CD4-positive, alpha-beta memory T cell (primary cell): ENCODE measurements at regions not wholly inside any gene's neighbourhood (a gene's known extent, or its start where the extent isn't known, plus 50 kb on each side); places are given as distances from the start of the nearest gene placed in this dataset.
A peak's percentile ranks its signal among the peaks of the same experiment; 100 is the strongest.
"Not testable (repeated sequence)": the region's sequence is repeated elsewhere in the genome, so short reads cannot be mapped to it uniquely, and the experiment has no call there.

Experiments
- CTCF ChIA-PET: fragments of 350-600 bp; sonication (Branson Sonifier 250); formaldehyde crosslinking; loops from one replicate; lab custom pipeline; 2021; ENCODE audit warnings: inconsistent platforms; ENCODE audit not compliant: partially characterized antibody; lab: Charles Lee
- POLR2A ChIA-PET: fragments of 350-600 bp; sonication (Branson Sonifier 250); formaldehyde crosslinking; loops from one replicate; lab custom pipeline; 2021; ENCODE audit not compliant: partially characterized antibody; lab: Charles Lee
- DNase-seq, 5 donors: peaks; one replicate each; pipeline versions ENCODE4 v3.0.0 to v3.0.0-alpha.2; 2020 to 2022; ENCODE audit warnings: mixed read lengths in 1 of 5
- H3K27ac ChIP-seq: one replicate; pipeline ENCODE4 v1.7.0; 2013; ENCODE audit warnings: low read depth, low read length
- H3K27me3 ChIP-seq: 2 replicates; pipeline ENCODE4 v1.7.0; 2013; ENCODE audit warnings: mild to moderate bottlenecking, low read length, moderate library complexity; ENCODE audit not compliant: insufficient read depth
- H3K36me3 ChIP-seq: 2 replicates; pipeline ENCODE4 v1.7.0; 2013; ENCODE audit warnings: mild to moderate bottlenecking, low read length, moderate library complexity; ENCODE audit not compliant: insufficient read depth
- H3K4me1 ChIP-seq: 2 replicates; pipeline ENCODE4 v1.7.0; 2013; ENCODE audit warnings: mild to moderate bottlenecking, low read length, moderate library complexity; ENCODE audit not compliant: insufficient read depth
- H3K4me3 ChIP-seq, 2 donors: one replicate each; pipeline ENCODE4 v1.7.0; 2013; ENCODE audit warnings: low read length in 2 of 2, mild to moderate bottlenecking in 1 of 2
- H3K9me3 ChIP-seq, 2 donors: one replicate each; pipeline ENCODE4 v1.7.0; 2013; ENCODE audit warnings: low read length in 2 of 2, control low read depth in 1 of 2; ENCODE audit not compliant: control insufficient read depth in 1 of 2
- H3K27ac Mint-ChIP-seq, 7 donors: one replicate each; pipeline ENCODE4 v1.8.0; 2020 to 2021; ENCODE audit warnings: mixed read lengths in 7 of 7, mild to moderate bottlenecking in 6 of 7, inconsistent platforms in 3 of 7, moderate library complexity in 3 of 7
- H3K27me3 Mint-ChIP-seq, 2 donors: one replicate each; pipeline ENCODE4 v1.8.0; 2020 to 2021; ENCODE audit warnings: mixed read lengths in 2 of 2
- H3K36me3 Mint-ChIP-seq, 2 donors: one replicate each; pipeline ENCODE4 v1.8.0; 2020 to 2021; ENCODE audit warnings: mixed read lengths in 2 of 2, inconsistent platforms in 1 of 2, mild to moderate bottlenecking in 1 of 2
- H3K4me1 Mint-ChIP-seq, 4 donors: one replicate each; pipeline ENCODE4 v1.8.0; 2020 to 2021; ENCODE audit warnings: mixed read lengths in 4 of 4, mild to moderate bottlenecking in 1 of 4
- H3K4me3 Mint-ChIP-seq, 8 donors: one replicate each; pipeline ENCODE4 v1.8.0; 2020 to 2021; ENCODE audit warnings: mixed read lengths in 8 of 8, mild to moderate bottlenecking in 7 of 8, moderate library complexity in 6 of 8, inconsistent platforms in 3 of 8
- H3K9me3 Mint-ChIP-seq, 8 donors: one replicate each; pipeline ENCODE4 v1.8.0; 2020 to 2021; ENCODE audit warnings: mixed read lengths in 8 of 8, mild to moderate bottlenecking in 5 of 8, inconsistent platforms in 3 of 8, moderate library complexity in 1 of 8
- intact Hi-C: fragments of 100-400 bp; cut with micrococcal nuclease; formaldehyde crosslinking; loops from one replicate; pipeline ENCODE4 v1.15.1; 2023

DNA sequence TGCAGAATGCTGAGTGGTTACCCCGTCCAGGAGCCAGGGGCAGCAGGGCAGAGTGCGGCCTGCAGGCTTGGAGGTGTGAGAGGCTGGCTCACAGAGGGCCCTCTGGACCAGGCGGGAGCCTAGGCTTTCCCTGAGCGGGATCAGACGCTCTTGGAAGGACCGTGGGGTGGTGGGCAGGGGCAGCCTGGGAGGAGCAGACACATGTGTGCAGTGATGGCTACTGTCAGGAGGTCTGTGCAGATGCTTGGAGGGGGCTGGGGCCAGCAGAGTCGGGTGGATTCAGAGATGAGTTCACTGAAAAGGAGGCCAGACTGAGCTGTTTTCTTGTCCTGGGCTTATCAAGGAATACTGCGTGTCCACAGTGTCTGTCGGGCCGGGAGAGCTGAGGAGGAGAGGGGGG lies 204.5 kb downstream of the CCT8L2 start:
- H3K9me3 Mint-ChIP-seq = peaks cover 0 to 15% (median 4%) of the 10 kb centered on the region in 8 donors
- H3K36me3 ChIP-seq, H3K27me3 ChIP-seq, H3K9me3 ChIP-seq, H3K27ac Mint-ChIP-seq, H3K36me3 Mint-ChIP-seq, intact Hi-C loops, DNase-seq, H3K27ac ChIP-seq, H3K4me1 ChIP-seq, H3K4me1 Mint-ChIP-seq, CTCF ChIA-PET, POLR2A ChIA-PET, H3K4me3 ChIP-seq: not testable (repeated sequence)
- H3K4me3 Mint-ChIP-seq = peak overlapping the region in 1 of 8 donors; percentile 29
- H3K27me3 Mint-ChIP-seq = peaks cover 12 to 13% of the 10 kb centered on the region in 2 donors

GRCh38 chr22:16387543-16387942 lies 205.1 kb downstream of the CCT8L2 start:
- H3K36me3 ChIP-seq, intact Hi-C loops, POLR2A ChIA-PET, H3K4me1 ChIP-seq, H3K27ac Mint-ChIP-seq, DNase-seq, CTCF ChIA-PET, H3K27me3 ChIP-seq, H3K4me3 ChIP-seq, H3K4me1 Mint-ChIP-seq, H3K27ac ChIP-seq, H3K9me3 ChIP-seq, H3K4me3 Mint-ChIP-seq, H3K36me3 Mint-ChIP-seq: not testable (repeated sequence)
- Mint-ChIP-seq H3K27me3 (peaks cover 12 to 13% of the 10 kb centered on the region in 2 donors), H3K9me3 (peaks cover 0 to 15% (median 4%) of the 10 kb centered on the region in 8 donors)

- Mint-ChIP-seq H3K4me1 (no peaks in the 10 kb centered on the region), H3K27me3 (peaks cover 12 to 13% of the 10 kb centered on the region in 2 donors), H3K36me3 (no peaks in the 10 kb centered on the region), H3K27ac (no peak overlapping the region), H3K4me3 (no peak overlapping the region), H3K9me3 (peaks cover 0 to 12% (median 4%) of the 10 kb centered on the region in 8 donors)
- Histone ChIP-seq H3K27me3 (no peaks in the 10 kb centered on the region), H3K9me3 (no peaks in the 10 kb centered on the region), H3K27ac (no peak overlapping the region), H3K4me1 (no peaks in the 10 kb centered on the region), H3K4me3 (no peak overlapping the region), H3K36me3 (no peaks in the 10 kb centered on the region)
- intact Hi-C loops = no loop called here
- DNase-seq = no peak
- POLR2A ChIA-PET = no interaction called here
- CTCF ChIA-PET = no interaction called here
Measured at GRCh38 chr22:16387088-16387487, 205.5 kb downstream of the CCT8L2 start.

GRCh38 chr22:16361328-16361727 lies 231.3 kb downstream of the CCT8L2 start:
- H3K27me3 ChIP-seq, H3K36me3 Mint-ChIP-seq, CTCF ChIA-PET, H3K4me1 Mint-ChIP-seq, intact Hi-C loops, DNase-seq, H3K27ac ChIP-seq, H3K4me3 Mint-ChIP-seq, H3K9me3 ChIP-seq, H3K4me3 ChIP-seq, POLR2A ChIA-PET, H3K27ac Mint-ChIP-seq, H3K36me3 ChIP-seq, H3K4me1 ChIP-seq, H3K9me3 Mint-ChIP-seq, H3K27me3 Mint-ChIP-seq: not testable (repeated sequence)

DNA sequence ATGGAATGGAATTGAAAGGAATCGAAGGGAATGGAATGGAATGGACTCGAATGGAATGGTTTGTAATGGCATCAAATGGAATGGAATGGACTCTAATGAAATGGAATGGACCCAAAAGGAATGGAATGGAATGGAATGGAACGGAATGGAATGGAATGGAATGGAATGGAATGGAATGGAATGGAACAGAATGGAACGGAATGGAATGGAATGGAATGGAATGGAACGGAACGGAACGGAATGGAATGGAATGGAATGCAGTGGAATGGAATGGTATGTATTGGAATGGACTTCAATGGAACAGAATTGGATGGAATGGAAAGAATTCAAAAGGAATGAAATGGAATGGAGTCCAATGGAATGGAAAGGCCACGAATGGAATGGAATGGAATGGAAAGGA lies 240.0 kb downstream of the CCT8L2 start:
- H3K9me3 Mint-ChIP-seq, H3K9me3 ChIP-seq, H3K36me3 ChIP-seq, H3K27ac Mint-ChIP-seq, H3K27me3 ChIP-seq, H3K4me1 Mint-ChIP-seq, H3K27me3 Mint-ChIP-seq, H3K4me1 ChIP-seq, H3K27ac ChIP-seq, DNase-seq, H3K4me3 Mint-ChIP-seq, intact Hi-C loops, H3K36me3 Mint-ChIP-seq, POLR2A ChIA-PET, H3K4me3 ChIP-seq, CTCF ChIA-PET: not testable (repeated sequence)

GRCh38 chr22:16347083-16347482 lies 245.5 kb downstream of the CCT8L2 start:
- H3K36me3 ChIP-seq, DNase-seq, H3K27me3 ChIP-seq, H3K4me3 ChIP-seq, H3K4me1 ChIP-seq, H3K4me1 Mint-ChIP-seq, H3K9me3 Mint-ChIP-seq, intact Hi-C loops, H3K27ac ChIP-seq, H3K4me3 Mint-ChIP-seq, H3K36me3 Mint-ChIP-seq, POLR2A ChIA-PET, H3K9me3 ChIP-seq, CTCF ChIA-PET, H3K27me3 Mint-ChIP-seq, H3K27ac Mint-ChIP-seq: not testable (repeated sequence)

GRCh38 chr22:16315565-16315964 lies 277.0 kb downstream of the CCT8L2 start:
- H3K36me3 Mint-ChIP-seq, DNase-seq, POLR2A ChIA-PET, H3K27me3 Mint-ChIP-seq, H3K27ac Mint-ChIP-seq, H3K4me1 Mint-ChIP-seq, H3K27ac ChIP-seq, H3K36me3 ChIP-seq, CTCF ChIA-PET, H3K27me3 ChIP-seq, H3K4me3 Mint-ChIP-seq, H3K4me1 ChIP-seq, H3K9me3 ChIP-seq, intact Hi-C loops, H3K4me3 ChIP-seq: not testable (repeated sequence)
- H3K9me3 Mint-ChIP-seq = peaks cover 0 to 20% (median 6%) of the 10 kb centered on the region in 8 donors
